HG02943 (cell line): ENCODE measurements at regions not wholly inside any gene's neighbourhood (a gene's known extent, or its start where the extent isn't known, plus 50 kb on each side); places are given as distances from the start of the nearest gene placed in this dataset.
"Not testable (repeated sequence)": the region's sequence is repeated elsewhere in the genome, so short reads cannot be mapped to it uniquely, and the experiment has no call there.

ENCODE experiments used
- ATAC-seq: cut with Tn5 transposase; IDR thresholded peaks from one replicate; pipeline ENCODE4 v1.9.1; 2021; ENCODE audit warnings: mild to moderate bottlenecking, low read depth, moderate library complexity; ENCODE audit not compliant: unreplicated experiment

- no peak for ATAC-seq
Observed at GRCh38 chr2:34003795-34004194, 404.7 kb upstream of the FAM98A start.

DNA sequence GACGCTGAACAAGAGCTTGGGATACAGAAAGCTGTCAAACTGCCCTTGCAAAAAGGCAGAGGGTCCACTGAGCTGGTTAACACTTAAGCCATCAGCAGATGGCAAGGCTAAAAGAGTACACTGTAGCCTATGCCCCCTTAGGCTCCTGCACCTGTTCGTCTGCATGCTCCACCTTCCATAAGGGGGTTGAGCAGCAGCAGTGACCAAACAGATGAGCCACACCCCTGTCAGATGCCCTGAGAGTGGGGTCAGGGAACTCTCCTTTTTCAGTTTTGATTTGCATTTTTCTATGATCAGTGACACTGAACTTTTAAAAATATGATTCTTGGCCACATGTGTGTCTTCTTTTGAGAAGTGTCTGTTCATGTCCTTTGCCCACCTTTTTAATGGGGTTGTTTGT lies 402.5 kb upstream of the FAM98A start:
- ATAC-seq = no peak

DNA sequence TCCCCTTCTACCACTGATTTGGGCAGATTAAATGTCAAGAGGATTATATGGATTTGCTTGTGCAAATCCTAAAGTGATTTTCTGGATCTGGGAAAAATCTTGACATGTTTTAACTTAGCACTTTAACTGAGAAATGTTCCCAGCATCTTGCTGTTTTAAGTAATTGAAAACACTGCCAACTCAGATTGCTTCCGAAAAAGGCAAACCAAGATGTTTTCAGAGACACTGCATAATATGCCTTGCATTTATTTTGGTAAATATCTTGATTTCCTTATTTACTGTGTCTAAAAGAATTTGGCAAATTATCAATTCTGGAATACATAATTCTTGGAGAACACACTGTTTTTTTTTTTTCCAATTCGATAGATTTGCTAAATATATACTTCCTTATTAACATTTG lies 385.0 kb upstream of the FAM98A start:
- ATAC-seq = no peak

GRCh38 chr2:33978471-33978870 lies 379.4 kb upstream of the FAM98A start:
- ATAC-seq = no peak

DNA sequence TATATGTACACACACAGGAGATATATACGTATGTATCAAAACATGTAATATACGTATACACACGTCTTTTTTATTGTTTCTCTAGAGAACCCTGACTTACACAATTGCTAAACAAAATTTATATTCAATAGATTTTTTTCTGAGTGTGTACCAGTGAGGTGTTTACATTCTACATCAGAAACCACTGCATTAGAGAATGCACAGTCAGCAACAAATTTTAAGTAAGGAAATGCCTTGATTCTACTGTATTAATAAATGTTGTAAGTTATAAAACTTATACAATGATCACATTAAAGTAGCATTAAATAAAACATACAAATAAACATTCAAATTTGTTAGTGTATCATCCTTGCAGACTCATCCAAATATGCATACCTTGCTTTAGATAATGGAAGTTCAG lies 376.4 kb upstream of the FAM98A start:
- ATAC-seq = no peak

- ATAC-seq = no peak
Observed at GRCh38 chr2:33967103-33967502, 368.0 kb upstream of the FAM98A start.

DNA sequence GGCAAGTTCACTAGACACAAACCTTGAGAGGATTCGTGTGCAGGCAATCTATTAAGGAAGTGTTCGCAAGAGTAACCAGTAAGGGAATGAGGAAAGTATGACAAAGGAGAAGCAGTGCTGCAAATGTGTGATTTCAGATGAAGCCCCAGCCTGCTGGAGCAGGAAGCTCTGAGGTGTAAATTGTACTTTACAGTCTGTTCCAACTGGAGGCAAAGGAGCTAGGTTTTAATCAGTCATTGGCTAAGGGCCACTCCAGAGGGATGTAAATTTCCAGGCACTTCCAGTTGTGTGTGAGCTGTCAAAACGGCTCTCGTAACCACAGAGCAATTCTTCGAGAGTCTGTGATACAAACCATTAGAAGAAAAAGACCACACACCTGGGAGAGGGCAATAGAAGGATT lies 359.5 kb upstream of the FAM98A start:
- no peak for ATAC-seq

DNA sequence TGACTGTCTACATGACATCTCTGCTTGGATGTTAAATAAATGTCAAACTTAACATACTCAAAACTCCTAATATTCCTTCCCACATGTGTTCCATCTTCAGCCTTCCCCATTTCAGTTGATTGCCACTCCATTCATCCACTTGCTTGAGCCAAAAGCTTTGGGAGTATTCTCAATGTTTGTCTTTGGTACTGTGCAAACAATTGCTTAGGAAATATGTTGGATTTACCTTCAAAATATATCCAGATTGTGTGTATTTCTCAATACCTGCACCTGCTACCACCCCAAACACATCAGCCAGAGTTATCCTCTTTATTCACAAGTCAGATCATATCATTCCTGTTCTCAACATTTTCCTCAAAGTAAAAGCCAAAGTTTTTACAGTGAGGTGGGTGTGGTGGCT lies 350.3 kb upstream of the FAM98A start:
- ATAC-seq = no peak

- ATAC-seq = no peak
Observed at GRCh38 chr2:33946193-33946592, 347.1 kb upstream of the FAM98A start.

DNA sequence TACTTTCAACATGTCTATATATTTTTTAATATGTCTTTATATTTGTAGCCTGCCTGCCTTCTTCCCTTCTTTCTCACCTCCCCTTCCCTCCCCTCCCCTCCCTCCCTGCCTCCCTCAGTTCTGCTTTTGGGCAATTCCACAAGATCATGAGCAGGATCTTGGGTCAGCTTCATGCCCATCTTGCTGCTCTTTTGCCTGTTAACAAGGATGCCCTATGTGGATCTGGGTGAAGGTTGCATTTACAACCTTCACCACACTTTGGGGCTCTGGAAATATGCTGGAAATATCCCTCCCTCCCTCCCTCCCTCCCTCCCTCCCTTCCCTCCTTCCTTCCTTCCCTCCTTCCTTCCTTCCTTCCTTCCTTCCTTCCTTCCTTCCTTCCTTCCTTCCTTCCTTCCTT lies 334.1 kb upstream of the FAM98A start:
- ATAC-seq = no peak

DNA sequence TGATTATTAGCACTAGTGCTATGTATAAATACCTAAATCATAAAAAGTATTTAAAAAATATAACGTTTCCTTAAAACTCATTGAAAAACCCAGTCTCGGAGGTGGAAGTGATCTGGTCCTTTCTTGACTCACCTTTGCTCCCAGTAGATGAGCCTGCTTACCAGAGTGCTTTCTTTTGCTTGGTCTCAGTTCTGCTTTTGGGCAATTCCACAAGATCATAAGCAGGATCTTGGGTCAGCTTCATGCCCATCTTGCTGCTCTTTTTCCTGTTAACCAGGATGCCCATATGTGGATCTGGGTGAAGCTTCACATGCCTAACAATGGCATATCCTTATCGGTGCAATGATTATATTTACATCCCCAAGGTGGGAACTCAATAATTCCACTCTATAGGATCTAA lies 332.1 kb upstream of the FAM98A start:
- no peak for ATAC-seq

- ATAC-seq = peak; percentile 99
Observed at GRCh38 chr2:33929467-33929866, 330.4 kb upstream of the FAM98A start.

DNA sequence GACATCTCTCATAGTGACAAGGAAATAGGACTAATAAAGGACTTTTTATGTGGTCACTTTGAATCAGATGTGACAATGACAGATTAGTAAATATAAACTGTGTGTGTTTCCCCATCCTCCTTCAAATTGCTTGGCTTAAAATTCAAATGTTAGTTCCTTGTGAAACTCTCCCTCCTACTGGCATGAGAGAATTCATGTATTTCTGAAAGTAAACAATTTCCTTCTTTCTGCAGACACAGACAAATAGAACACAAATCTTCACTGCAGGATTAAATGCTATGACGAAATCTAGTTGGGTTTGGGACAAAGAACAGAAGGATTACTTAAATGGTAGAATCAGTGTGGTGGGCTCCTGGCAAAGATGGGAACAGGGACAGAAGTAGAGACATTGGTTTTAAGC lies 328.7 kb upstream of the FAM98A start:
- no peak for ATAC-seq

GRCh38 chr2:33925311-33925710 lies 326.2 kb upstream of the FAM98A start:
- ATAC-seq = no peak

- no peak for ATAC-seq
Observed at GRCh38 chr2:33924586-33925169, 325.6 kb upstream of the FAM98A start.

DNA sequence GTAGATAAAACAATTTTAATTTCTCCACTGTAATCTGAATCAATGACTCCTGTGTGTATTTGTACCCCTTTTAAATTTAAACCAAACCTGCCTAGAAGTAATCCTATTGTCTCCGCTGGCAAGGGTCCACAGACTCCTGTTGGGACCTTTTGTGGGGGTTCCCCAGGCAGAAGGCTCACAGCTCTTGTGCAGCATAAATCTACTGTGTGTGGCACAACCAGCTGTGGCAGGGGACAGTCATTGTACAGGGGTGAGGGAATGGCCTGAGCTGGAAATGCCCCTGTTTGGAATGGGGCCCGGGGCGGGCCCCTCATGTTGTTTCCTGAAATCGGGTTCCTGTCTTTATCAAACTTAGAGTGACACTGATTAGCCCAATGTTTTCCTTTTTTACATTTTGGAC lies 318.2 kb upstream of the FAM98A start:
- ATAC-seq = no peak

DNA sequence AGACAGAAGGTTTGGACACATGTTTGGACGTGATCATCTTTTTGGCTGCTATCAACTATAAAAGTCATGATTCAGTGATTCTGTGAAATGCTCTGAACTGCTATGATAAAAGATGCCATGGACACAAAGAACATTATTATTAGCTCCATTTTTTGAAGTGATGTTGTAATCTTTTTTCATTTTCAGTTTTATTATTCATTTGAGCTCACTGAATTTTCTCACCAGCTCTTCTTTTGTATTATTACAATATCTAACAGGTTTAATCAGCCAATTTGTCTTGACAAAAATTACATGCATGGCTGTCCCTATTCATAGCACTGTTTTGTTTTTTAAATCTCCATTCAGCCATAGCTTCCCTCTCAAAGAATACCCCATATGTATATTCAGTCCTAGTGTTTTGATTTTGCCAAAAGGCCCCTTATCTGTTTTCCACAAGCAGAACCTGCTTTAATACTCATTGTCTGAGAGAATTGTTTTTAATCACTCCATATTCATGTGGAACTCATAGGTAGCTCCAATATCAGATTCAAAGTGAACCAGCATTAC lies 314.0 kb upstream of the FAM98A start:
- ATAC-seq = no peak

DNA sequence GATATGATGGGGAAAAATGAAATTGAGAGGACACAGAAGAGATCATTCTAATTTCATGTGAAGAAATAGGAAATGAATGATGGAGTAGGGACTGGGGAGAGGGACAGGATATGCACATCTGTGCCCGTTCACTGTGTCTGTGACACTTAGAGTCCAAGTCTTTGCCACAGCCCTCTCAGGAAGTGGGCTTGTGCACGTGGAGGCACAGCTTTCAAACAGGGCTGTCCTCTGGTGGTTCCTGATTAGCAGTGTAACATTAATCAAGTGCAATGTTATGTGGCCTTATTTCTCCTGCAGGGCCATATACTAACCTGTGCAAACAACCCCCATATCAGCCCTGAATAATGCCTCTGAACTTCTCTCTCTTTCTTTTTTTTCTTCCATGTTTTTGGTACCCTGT lies 312.2 kb upstream of the FAM98A start:
- ATAC-seq = no peak

- ATAC-seq = no peak
Observed at GRCh38 chr2:33909945-33910695, 311.0 kb upstream of the FAM98A start.

GRCh38 chr2:33907866-33908265 lies 308.8 kb upstream of the FAM98A start:
- no peak for ATAC-seq

DNA sequence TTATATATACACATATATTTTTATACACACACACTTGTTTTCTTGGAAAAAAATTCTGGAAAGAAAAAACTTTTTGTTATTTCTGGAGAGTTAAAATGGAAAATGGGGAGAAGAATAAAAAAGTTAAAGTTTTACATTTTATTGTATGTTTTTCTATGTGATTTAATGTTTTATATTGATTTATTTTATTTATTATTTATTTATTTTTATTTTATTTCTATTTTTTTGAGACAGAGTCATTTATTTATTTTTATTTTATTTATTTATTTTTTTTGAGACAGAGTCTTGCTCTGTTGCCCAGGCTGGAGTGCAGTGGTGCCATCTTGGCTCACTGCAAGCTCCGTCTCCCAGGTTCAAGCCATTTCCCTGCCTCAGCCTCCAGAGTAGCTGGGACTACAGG lies 307.0 kb upstream of the FAM98A start:
- not testable (repeated sequence) for ATAC-seq

- ATAC-seq = no peak
Observed at GRCh38 chr2:33904801-33905200, 305.7 kb upstream of the FAM98A start.
